Epithelial cell of esophagus (primary cell): ENCODE measurements at regions not wholly inside any gene's neighbourhood (a gene's known extent, or its start where the extent isn't known, plus 50 kb on each side); places are given as distances from the start of the nearest gene placed in this dataset.

Experiments
- DNase-seq: peaks from one replicate; pipeline ENCODE4 v3.0.0; 2010; ENCODE audit warnings: low read depth
- H3K4me3 ChIP-seq: 2 replicates; pipeline ENCODE4 v1.5.1; 2011; ENCODE audit warnings: mild to moderate bottlenecking, low read length, control low read depth
- CTCF ChIP-seq: IDR thresholded peaks from 2 replicates; pipeline ENCODE4 v1.5.1; 2011; ENCODE audit warnings: low read depth, mild to moderate bottlenecking, low read length, control low read depth, inconsistent platforms; ENCODE audit not compliant: insufficient read depth; ENCODE audit errors: missing control alignments

- H3K4me3 ChIP-seq, result no peak overlapping the region
- no peak for TF ChIP-seq CTCF
- DNase-seq, result no peak
These were observed 58.7 kb upstream of the SH3RF3 start for GRCh38 chr2:109070290-109070689.

DNA sequence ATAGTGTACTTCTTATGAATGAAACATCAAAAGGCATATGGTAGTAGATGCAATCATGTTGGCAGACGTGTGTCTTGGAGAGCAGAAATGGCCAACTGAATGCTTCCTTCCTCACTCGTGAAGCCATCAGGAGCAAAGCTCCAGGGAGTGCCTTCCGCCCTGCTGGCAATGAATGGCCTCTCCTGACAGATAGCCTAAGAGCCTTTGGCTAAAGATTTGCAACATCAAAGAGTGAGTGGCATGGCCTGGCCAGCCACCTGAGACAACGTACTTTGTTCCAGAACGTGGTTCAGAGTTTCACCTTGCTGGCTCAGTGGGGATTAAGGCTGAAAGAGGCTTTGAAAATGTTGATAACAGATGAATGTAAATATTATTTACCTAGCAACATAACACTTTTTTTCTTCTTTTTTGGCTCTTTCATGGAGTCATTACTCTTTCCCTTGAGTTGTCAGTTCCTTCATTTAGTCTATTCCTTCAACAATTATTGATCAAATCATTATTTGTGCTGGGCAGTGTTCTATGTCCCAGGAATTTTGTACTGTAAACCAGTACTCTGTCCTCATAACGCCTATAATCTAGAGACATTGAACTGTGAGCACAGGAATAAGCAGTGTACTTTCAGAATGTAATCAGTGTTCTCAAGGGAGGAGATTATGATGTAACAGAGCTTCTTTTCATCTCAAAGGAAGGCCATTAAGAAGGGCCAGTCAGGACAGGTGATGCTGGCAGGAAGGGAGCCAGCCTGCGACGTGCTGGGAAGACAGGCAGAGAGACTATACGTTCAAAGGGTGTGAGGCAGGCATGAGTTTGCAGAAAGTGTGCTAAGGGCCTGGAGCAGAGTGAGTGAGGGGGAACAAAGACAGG, 59.4 kb upstream of the SH3RF3 start:
- no peak overlapping the region for H3K4me3 ChIP-seq
- DNase-seq, result peak; percentile 70
- no peak for TF ChIP-seq CTCF

DNA sequence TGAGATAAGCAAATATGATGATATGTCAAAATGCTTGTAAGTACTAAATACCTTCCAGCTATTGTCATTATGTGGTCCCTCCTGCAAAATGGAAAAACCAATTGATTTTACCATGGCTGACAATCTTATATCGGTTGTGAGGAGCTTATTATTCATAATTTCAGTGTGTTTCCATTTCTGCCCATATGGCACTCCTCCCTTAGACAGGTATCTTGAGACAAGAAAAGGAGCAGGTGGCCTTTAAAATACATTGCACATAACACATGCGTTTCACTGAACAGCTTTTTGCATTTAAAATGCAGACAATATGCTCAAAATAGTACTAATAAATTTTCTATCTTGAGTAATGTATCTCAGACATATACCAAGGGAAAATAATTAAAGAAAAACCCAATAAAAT, 60.2 kb upstream of the SH3RF3 start:
- no peak overlapping the region for H3K4me3 ChIP-seq
- TF ChIP-seq CTCF, result no peak
- DNase-seq, result no peak

GRCh38 chr2:109067631-109068125, 61.3 kb upstream of the SH3RF3 start:
- no peak overlapping the region for H3K4me3 ChIP-seq
- no peak for DNase-seq
- TF ChIP-seq CTCF, result no peak

DNA sequence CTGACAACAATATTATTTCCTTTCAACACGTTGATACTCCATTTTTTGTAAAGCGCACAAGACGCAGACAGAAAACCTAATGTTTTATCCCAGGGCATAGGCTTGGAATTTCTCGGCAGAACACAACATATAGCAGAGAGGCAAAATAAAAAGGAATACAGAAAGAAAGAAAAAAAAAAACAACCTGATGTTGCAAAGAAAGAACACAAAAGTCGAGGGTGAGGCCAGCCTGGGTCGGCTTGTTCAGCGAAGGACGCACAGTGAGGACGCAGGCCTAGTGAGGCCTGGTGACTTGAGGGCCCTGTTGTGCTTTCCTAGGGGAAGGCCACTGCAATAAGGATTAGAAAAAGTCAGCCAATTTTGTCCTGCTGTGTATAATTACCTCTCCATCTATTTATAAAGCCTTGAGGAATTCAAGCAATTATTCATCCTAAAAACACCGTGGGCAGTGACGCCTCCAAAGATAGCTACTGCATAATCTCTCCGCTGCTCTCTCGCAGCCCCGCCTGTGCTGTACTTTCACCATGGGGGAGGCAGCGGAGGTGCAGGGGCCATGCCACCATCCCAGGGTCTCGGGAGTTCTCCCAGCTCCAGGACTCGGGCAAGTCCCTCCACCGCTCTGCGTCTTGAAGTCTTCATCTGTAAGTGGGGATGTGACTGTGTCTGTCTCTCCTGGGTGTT, 61.9 kb upstream of the SH3RF3 start:
- H3K4me3 ChIP-seq, result no peak overlapping the region
- DNase-seq, result no peak
- no peak for TF ChIP-seq CTCF

GRCh38 chr2:109066501-109066900, 62.5 kb upstream of the SH3RF3 start:
- H3K4me3 ChIP-seq, result no peak overlapping the region
- no peak for DNase-seq
- no peak for TF ChIP-seq CTCF

DNA sequence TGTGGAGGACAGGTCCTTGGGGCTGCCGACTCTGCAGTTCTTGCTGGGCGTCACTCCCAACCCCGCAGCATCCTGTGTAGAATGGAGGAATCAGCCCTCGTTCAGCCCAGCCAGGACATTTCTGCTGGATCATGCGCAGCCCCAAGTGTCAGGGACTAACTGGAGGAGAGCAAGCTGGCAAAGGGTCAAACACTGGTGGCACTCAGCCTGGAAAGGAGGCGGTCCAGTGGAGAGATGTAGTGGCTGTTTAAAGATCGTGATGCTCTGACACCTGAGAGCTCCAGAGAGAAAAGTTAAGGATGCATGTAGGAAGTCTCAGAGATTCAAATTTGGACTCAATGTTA, 63.6 kb upstream of the SH3RF3 start:
- no peak for DNase-seq
- TF ChIP-seq CTCF, result no peak
- H3K4me3 ChIP-seq, result no peak overlapping the region
